CD4-positive, alpha-beta T cell (primary cell): ENCODE measurements at regions not wholly inside any gene's neighbourhood (a gene's known extent, or its start where the extent isn't known, plus 50 kb on each side); places are given as distances from the start of the nearest gene placed in this dataset.
"Not testable (repeated sequence)": the region's sequence is repeated elsewhere in the genome, so short reads cannot be mapped to it uniquely, and the experiment has no call there.

Experiments
- ATAC-seq: fragments of 200-7000 bp; cut with Tn5 transposase; one replicate; pipeline ENCODE4 v1.10.0; 2022; ENCODE audit warnings: mild to moderate bottlenecking; ENCODE audit not compliant: poor library complexity
- CTCF ChIA-PET: fragments of 350-600 bp; sonication (Branson Sonifier 250); formaldehyde crosslinking; loops from one replicate; lab custom pipeline; 2021; ENCODE audit warnings: antibody characterized with exemption, inconsistent platforms; lab: Charles Lee
- POLR2A ChIA-PET: fragments of 350-600 bp; sonication (Branson Sonifier 250); formaldehyde crosslinking; loops from one replicate; lab custom pipeline; 2021; ENCODE audit warnings: antibody characterized with exemption, inconsistent platforms; lab: Charles Lee
- DNase-seq, 14 experiments: peaks; one replicate each; pipeline ENCODE4 v3.0.0-alpha.2; 2013 to 2020; ENCODE audit warnings: mixed read lengths in 2 of 14
- H3K27ac ChIP-seq, 2 donors: one replicate each; pipeline versions ENCODE4 v1.5.1 to v1.7.0; 2013; ENCODE audit warnings: low read length in 2 of 2, low read depth in 1 of 2, mild to moderate bottlenecking in 1 of 2
- H3K27me3 ChIP-seq, 2 experiments: 1 replicate in 1 of 2; 2 replicates in 1 of 2; pipeline versions ENCODE4 v1.6.1 to v1.7.0; 2013; ENCODE audit warnings: low read length in 2 of 2, control low read depth in 1 of 2, mild to moderate bottlenecking in 1 of 2, moderate library complexity in 1 of 2; ENCODE audit not compliant: insufficient read depth in 2 of 2, control insufficient read depth in 1 of 2
- H3K36me3 ChIP-seq: one replicate; pipeline ENCODE4 v1.6.1; 2013; ENCODE audit warnings: low read length, control low read depth; ENCODE audit not compliant: insufficient read depth
- H3K4me1 ChIP-seq: one replicate; pipeline ENCODE4 v1.6.1; 2013; ENCODE audit warnings: low read length, control low read depth; ENCODE audit not compliant: insufficient read depth
- H3K4me3 ChIP-seq: one replicate; pipeline ENCODE4 v1.5.1; 2013; ENCODE audit warnings: mild to moderate bottlenecking, low read length, moderate library complexity
- H3K9me3 ChIP-seq, 2 experiments: 1 replicate in 1 of 2; 2 replicates in 1 of 2; pipeline versions ENCODE4 v1.6.1 to v1.7.0; 2013; ENCODE audit warnings: low read length in 2 of 2, mild to moderate bottlenecking in 2 of 2, control low read depth in 1 of 2, moderate library complexity in 1 of 2; ENCODE audit not compliant: control insufficient read depth in 1 of 2, insufficient read depth in 1 of 2
- H3K27ac Mint-ChIP-seq: one replicate; pipeline ENCODE4 v1.8.0; 2020; ENCODE audit warnings: mixed read lengths
- H3K27me3 Mint-ChIP-seq: one replicate; pipeline ENCODE4 v1.8.0; 2021; ENCODE audit warnings: mixed read lengths
- H3K36me3 Mint-ChIP-seq: one replicate; pipeline ENCODE4 v1.8.0; 2021; ENCODE audit warnings: low read depth, mixed read lengths
- H3K4me1 Mint-ChIP-seq: one replicate; pipeline ENCODE4 v1.8.0; 2021; ENCODE audit warnings: low read depth, mixed read lengths
- H3K4me3 Mint-ChIP-seq: one replicate; pipeline ENCODE4 v1.8.0; 2020; ENCODE audit warnings: mild to moderate bottlenecking, mixed read lengths
- H3K9me3 Mint-ChIP-seq: one replicate; pipeline ENCODE4 v1.8.0; 2020; ENCODE audit warnings: mixed read lengths
- intact Hi-C, 2 experiments: fragments of 100-400 bp; cut with DNase I in 1 of 2; cut with micrococcal nuclease in 1 of 2; formaldehyde crosslinking; loops; one replicate each; pipeline versions ENCODE4 v1.15.1 to v1.9.0; 2023 to 2025; cut with DNase I, micrococcal nuclease
- TF ChIP-seq, protein P1 (sequence below): fragments of 200-600 bp; IDR thresholded peaks from one replicate; pipeline ENCODE4 v1.8.0; 2022; ENCODE audit warnings: antibody characterized with exemption, mild to moderate bottlenecking

DNA sequence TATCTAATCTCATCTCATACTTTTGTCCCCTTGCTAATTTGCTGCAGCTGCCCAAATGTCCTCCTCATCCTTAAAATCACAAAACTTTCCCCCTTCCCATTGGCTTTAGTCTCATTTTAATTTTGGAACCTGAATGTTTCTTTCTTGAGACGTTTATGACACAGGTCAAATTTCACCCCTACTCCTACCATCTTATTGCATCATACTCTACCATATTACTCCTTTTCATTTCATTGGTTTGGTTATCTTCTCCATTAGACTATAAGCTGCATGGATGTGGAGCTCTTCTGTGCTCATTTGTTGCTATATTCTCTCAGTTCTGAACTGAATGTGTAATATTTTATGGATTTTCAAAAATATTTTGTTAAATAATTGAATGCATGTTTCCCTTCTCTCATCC is 688.6 kb downstream of the CBLN4 start:
- Mint-ChIP-seq H3K9me3 (peaks cover 17% of the 10 kb centered on the region), H3K27me3 (no peaks in the 10 kb centered on the region), H3K4me3 (no peak overlapping the region), H3K36me3 (no peaks in the 10 kb centered on the region), H3K4me1 (no peaks in the 10 kb centered on the region), H3K27ac (no peak overlapping the region)
- no peaks in the 10 kb centered on the region for H3K36me3 ChIP-seq
- H3K9me3 ChIP-seq, result peaks cover 0 to 3% of the 10 kb centered on the region in 2 experiments
- no peak overlapping the region for H3K27ac ChIP-seq
- no peaks in the 10 kb centered on the region for H3K4me1 ChIP-seq
- no peak for ATAC-seq
- no peaks in the 10 kb centered on the region for H3K27me3 ChIP-seq
- intact Hi-C loops, result no loop called here
- TF ChIP-seq, protein P1, sequence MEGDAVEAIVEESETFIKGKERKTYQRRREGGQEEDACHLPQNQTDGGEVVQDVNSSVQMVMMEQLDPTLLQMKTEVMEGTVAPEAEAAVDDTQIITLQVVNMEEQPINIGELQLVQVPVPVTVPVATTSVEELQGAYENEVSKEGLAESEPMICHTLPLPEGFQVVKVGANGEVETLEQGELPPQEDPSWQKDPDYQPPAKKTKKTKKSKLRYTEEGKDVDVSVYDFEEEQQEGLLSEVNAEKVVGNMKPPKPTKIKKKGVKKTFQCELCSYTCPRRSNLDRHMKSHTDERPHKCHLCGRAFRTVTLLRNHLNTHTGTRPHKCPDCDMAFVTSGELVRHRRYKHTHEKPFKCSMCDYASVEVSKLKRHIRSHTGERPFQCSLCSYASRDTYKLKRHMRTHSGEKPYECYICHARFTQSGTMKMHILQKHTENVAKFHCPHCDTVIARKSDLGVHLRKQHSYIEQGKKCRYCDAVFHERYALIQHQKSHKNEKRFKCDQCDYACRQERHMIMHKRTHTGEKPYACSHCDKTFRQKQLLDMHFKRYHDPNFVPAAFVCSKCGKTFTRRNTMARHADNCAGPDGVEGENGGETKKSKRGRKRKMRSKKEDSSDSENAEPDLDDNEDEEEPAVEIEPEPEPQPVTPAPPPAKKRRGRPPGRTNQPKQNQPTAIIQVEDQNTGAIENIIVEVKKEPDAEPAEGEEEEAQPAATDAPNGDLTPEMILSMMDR, result no peak
- H3K4me3 ChIP-seq, result no peak overlapping the region
- no peak for DNase-seq
- ChIA-PET CTCF (no interaction called here), POLR2A (no interaction called here)

DNA sequence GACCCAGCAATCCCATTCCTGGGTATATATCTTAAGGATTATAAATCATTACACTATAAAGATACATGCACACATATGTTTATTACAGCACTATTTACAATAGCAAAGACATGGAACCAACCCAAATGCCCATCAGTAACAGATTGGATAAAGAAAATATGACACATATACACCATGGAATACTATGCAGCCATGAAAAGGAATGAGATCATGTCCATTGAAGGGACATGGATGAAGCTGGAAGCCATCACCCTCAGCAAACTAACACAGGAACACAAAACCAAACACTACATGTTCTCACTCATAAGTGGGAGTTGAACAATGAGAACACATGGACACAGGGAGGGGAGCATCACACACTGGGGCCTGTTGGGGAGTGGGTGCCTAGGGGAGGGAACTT is 694.5 kb downstream of the CBLN4 start:
- CTCF ChIA-PET, H3K27ac Mint-ChIP-seq: not testable (repeated sequence)

DNA sequence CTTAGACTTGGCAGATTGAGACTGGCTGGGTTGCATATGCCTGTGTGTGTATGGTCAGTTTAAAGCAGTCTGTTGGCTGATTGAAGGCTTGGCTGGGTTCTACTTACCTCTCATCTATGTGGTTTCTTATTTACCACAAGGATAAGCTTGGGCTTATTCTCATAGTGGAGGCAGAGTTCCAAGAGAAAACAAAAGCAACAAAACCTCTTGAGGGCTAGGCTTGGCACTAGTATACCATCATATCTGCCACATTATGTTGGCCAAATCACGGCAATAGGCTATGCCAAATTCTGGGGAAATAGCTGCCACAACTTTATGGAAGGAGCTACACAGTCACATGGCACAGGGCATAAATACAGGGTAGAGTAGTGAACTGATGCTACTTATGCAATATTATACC is 714.1 kb downstream of the CBLN4 start:
- no peak for DNase-seq
- Mint-ChIP-seq H3K4me3 (no peak overlapping the region), H3K27me3 (no peaks in the 10 kb centered on the region), H3K36me3 (no peaks in the 10 kb centered on the region), H3K9me3 (peaks cover 6% of the 10 kb centered on the region), H3K27ac (no peak overlapping the region), H3K4me1 (no peaks in the 10 kb centered on the region)
- peaks cover 0 to 6% of the 10 kb centered on the region in 2 experiments for H3K9me3 ChIP-seq
- TF ChIP-seq, protein P1, result no peak
- no peak for ATAC-seq
- intact Hi-C loops, result no loop called here
- no peak overlapping the region for H3K27ac ChIP-seq
- no peaks in the 10 kb centered on the region for H3K36me3 ChIP-seq
- CTCF ChIA-PET, result no interaction called here
- H3K4me1 ChIP-seq, result no peaks in the 10 kb centered on the region
- POLR2A ChIA-PET, result no interaction called here
- no peaks in the 10 kb centered on the region for H3K27me3 ChIP-seq
- H3K4me3 ChIP-seq, result no peak overlapping the region

More for the DNA sequence above, 694.5 kb downstream of the CBLN4 start:
- DNase-seq, H3K36me3 Mint-ChIP-seq, POLR2A ChIA-PET, H3K27me3 ChIP-seq, H3K27ac ChIP-seq, H3K9me3 ChIP-seq, H3K4me1 Mint-ChIP-seq, H3K4me1 ChIP-seq, intact Hi-C loops, H3K4me3 Mint-ChIP-seq, H3K27me3 Mint-ChIP-seq, H3K36me3 ChIP-seq, H3K4me3 ChIP-seq, ATAC-seq: not testable (repeated sequence)
- H3K9me3 Mint-ChIP-seq, result peaks cover 19% of the 10 kb centered on the region

DNA sequence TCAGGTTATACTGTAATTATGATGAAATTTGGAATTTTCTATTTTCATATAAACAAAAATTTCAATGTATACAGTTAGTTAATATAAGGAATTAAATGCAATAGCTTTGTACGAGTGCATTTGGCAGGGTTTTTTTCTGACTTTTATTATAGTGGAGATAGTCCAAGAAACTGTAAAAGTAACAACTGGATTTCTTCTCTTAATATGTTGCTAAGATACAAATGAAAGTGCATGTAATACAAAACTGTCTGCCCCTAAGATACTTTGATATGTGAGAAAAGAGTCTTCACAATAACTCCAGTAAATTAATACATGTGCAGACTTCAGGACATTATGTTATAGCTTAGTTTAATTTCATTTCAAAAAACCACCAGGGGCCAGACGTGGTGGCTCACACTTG is 721.4 kb downstream of the CBLN4 start:
- ChIA-PET POLR2A (no interaction called here), CTCF (no interaction called here)
- H3K27me3 Mint-ChIP-seq, result no peaks in the 10 kb centered on the region
- no peak overlapping the region for H3K27ac Mint-ChIP-seq
- intact Hi-C loops, result no loop called here
- H3K4me3 Mint-ChIP-seq, result no peak overlapping the region
- no peak overlapping the region for H3K4me3 ChIP-seq
- H3K27ac ChIP-seq, result no peak overlapping the region
- peaks cover 0 to 8% of the 10 kb centered on the region in 2 experiments for H3K9me3 ChIP-seq
- no peaks in the 10 kb centered on the region for H3K4me1 Mint-ChIP-seq
- DNase-seq (no peak), ATAC-seq (no peak)
- H3K36me3 Mint-ChIP-seq, result no peaks in the 10 kb centered on the region
- H3K9me3 Mint-ChIP-seq, result peaks cover 22% of the 10 kb centered on the region
- no peaks in the 10 kb centered on the region for H3K27me3 ChIP-seq
- no peaks in the 10 kb centered on the region for H3K36me3 ChIP-seq
- no peaks in the 10 kb centered on the region for H3K4me1 ChIP-seq
- TF ChIP-seq, protein P1, result no peak
